Muscle layer of colon (tissue), 2 donors: ENCODE measurements at regions not wholly inside any gene's neighbourhood (a gene's known extent, or its start where the extent isn't known, plus 50 kb on each side); places are given as distances from the start of the nearest gene placed in this dataset.

Experiments
- H3K27ac ChIP-seq: one replicate; pipeline ENCODE4 v1.7.0; 2013; ENCODE audit warnings: low read depth, mild to moderate bottlenecking, low read length, moderate library complexity
- H3K27me3 ChIP-seq, 2 donors: one replicate each; pipeline ENCODE4 v1.7.0; 2013; ENCODE audit warnings: low read length in 2 of 2, mild to moderate bottlenecking in 2 of 2; ENCODE audit not compliant: insufficient read depth in 2 of 2, control insufficient read depth in 1 of 2
- H3K36me3 ChIP-seq: one replicate; pipeline ENCODE4 v1.7.0; 2013; ENCODE audit warnings: mild to moderate bottlenecking, low read length; ENCODE audit not compliant: insufficient read depth
- H3K4me1 ChIP-seq: one replicate; pipeline ENCODE4 v1.7.0; 2013; ENCODE audit warnings: mild to moderate bottlenecking, low read length; ENCODE audit not compliant: insufficient read depth
- H3K4me3 ChIP-seq, 2 donors: one replicate each; pipeline ENCODE4 v1.7.0; 2013; ENCODE audit warnings: low read length in 2 of 2, low read depth in 1 of 2, mild to moderate bottlenecking in 1 of 2, moderate library complexity in 1 of 2
- H3K9ac ChIP-seq: one replicate; pipeline ENCODE4 v1.7.0; 2013; ENCODE audit warnings: low read length
- H3K9me3 ChIP-seq: one replicate; pipeline ENCODE4 v1.7.0; 2013; ENCODE audit warnings: mild to moderate bottlenecking, low read length
- donor health status: abdominal sarcoma.
- donor health status: Adenocarcinoma of cecum.

GRCh38 chr2:52222128-52222527 is 1190.2 kb upstream of the NRXN1 start:
- no peaks in the 10 kb centered on the region for H3K27me3 ChIP-seq
- no peak overlapping the region for H3K4me3 ChIP-seq
- no peak overlapping the region for H3K9ac ChIP-seq
- H3K27ac ChIP-seq: no peak overlapping the region
- H3K9me3 ChIP-seq: no peaks in the 10 kb centered on the region
- no peaks in the 10 kb centered on the region for H3K36me3 ChIP-seq
- no peaks in the 10 kb centered on the region for H3K4me1 ChIP-seq

- Histone ChIP-seq H3K27me3 (no peaks in the 10 kb centered on the region), H3K36me3 (no peaks in the 10 kb centered on the region), H3K9ac (no peak overlapping the region), H3K4me1 (no peaks in the 10 kb centered on the region), H3K4me3 (no peak overlapping the region), H3K9me3 (no peaks in the 10 kb centered on the region), H3K27ac (no peak overlapping the region)
Observed at GRCh38 chr2:52220393-52220792, 1188.5 kb upstream of the NRXN1 start.

GRCh38 chr2:52210611-52211010 is 1178.7 kb upstream of the NRXN1 start:
- no peaks in the 10 kb centered on the region for H3K27me3 ChIP-seq
- H3K4me1 ChIP-seq: no peaks in the 10 kb centered on the region
- H3K9me3 ChIP-seq: no peaks in the 10 kb centered on the region
- H3K27ac ChIP-seq: no peak overlapping the region
- H3K36me3 ChIP-seq: no peaks in the 10 kb centered on the region
- H3K4me3 ChIP-seq: no peak overlapping the region
- no peak overlapping the region for H3K9ac ChIP-seq

GRCh38 chr2:52210161-52210560 is 1178.2 kb upstream of the NRXN1 start:
- H3K4me3 ChIP-seq: no peak overlapping the region
- no peak overlapping the region for H3K9ac ChIP-seq
- no peaks in the 10 kb centered on the region for H3K9me3 ChIP-seq
- no peaks in the 10 kb centered on the region for H3K27me3 ChIP-seq
- H3K4me1 ChIP-seq: no peaks in the 10 kb centered on the region
- H3K27ac ChIP-seq: no peak overlapping the region
- H3K36me3 ChIP-seq: no peaks in the 10 kb centered on the region

GRCh38 chr2:52194342-52194741 is 1162.4 kb upstream of the NRXN1 start:
- Histone ChIP-seq H3K27me3 (no peaks in the 10 kb centered on the region), H3K4me1 (no peaks in the 10 kb centered on the region), H3K9me3 (no peaks in the 10 kb centered on the region), H3K27ac (no peak overlapping the region), H3K9ac (no peak overlapping the region), H3K4me3 (no peak overlapping the region), H3K36me3 (no peaks in the 10 kb centered on the region)

GRCh38 chr2:52193804-52194203 is 1161.9 kb upstream of the NRXN1 start:
- H3K9me3 ChIP-seq: no peaks in the 10 kb centered on the region
- H3K4me1 ChIP-seq: no peaks in the 10 kb centered on the region
- no peak overlapping the region for H3K9ac ChIP-seq
- no peaks in the 10 kb centered on the region for H3K36me3 ChIP-seq
- H3K4me3 ChIP-seq: no peak overlapping the region
- no peaks in the 10 kb centered on the region for H3K27me3 ChIP-seq
- no peak overlapping the region for H3K27ac ChIP-seq

- no peaks in the 10 kb centered on the region for H3K36me3 ChIP-seq
- no peak overlapping the region for H3K27ac ChIP-seq
- no peaks in the 10 kb centered on the region for H3K4me1 ChIP-seq
- H3K4me3 ChIP-seq: no peak overlapping the region
- H3K9me3 ChIP-seq: no peaks in the 10 kb centered on the region
- no peak overlapping the region for H3K9ac ChIP-seq
- no peaks in the 10 kb centered on the region for H3K27me3 ChIP-seq
Observed at GRCh38 chr2:52192656-52193055, 1160.7 kb upstream of the NRXN1 start.

GRCh38 chr2:52181080-52181479 is 1149.1 kb upstream of the NRXN1 start:
- H3K27ac ChIP-seq: no peak overlapping the region
- H3K9me3 ChIP-seq: no peaks in the 10 kb centered on the region
- H3K9ac ChIP-seq: no peak overlapping the region
- no peaks in the 10 kb centered on the region for H3K4me1 ChIP-seq
- no peak overlapping the region for H3K4me3 ChIP-seq
- no peaks in the 10 kb centered on the region for H3K27me3 ChIP-seq
- no peaks in the 10 kb centered on the region for H3K36me3 ChIP-seq

- H3K9ac ChIP-seq: no peak overlapping the region
- H3K4me3 ChIP-seq: no peak overlapping the region
- H3K4me1 ChIP-seq: no peaks in the 10 kb centered on the region
- H3K27me3 ChIP-seq: no peaks in the 10 kb centered on the region
- H3K9me3 ChIP-seq: no peaks in the 10 kb centered on the region
- H3K27ac ChIP-seq: no peak overlapping the region
- H3K36me3 ChIP-seq: no peaks in the 10 kb centered on the region
Observed at GRCh38 chr2:52178845-52179244, 1146.9 kb upstream of the NRXN1 start.

GRCh38 chr2:52145005-52145404 is 1113.1 kb upstream of the NRXN1 start:
- H3K9me3 ChIP-seq: no peaks in the 10 kb centered on the region

GRCh38 chr2:52144590-52144989 is 1112.7 kb upstream of the NRXN1 start:
- Histone ChIP-seq H3K27ac (no peak overlapping the region), H3K36me3 (no peaks in the 10 kb centered on the region), H3K27me3 (no peaks in the 10 kb centered on the region), H3K4me3 (no peak overlapping the region), H3K9ac (no peak overlapping the region), H3K9me3 (no peaks in the 10 kb centered on the region), H3K4me1 (no peaks in the 10 kb centered on the region)

More at GRCh38 chr2:52145005-52145404, 1113.1 kb upstream of the NRXN1 start:
- Histone ChIP-seq H3K27ac (no peak overlapping the region), H3K4me3 (no peak overlapping the region), H3K9ac (no peak overlapping the region), H3K27me3 (no peaks in the 10 kb centered on the region), H3K4me1 (no peaks in the 10 kb centered on the region), H3K36me3 (no peaks in the 10 kb centered on the region)

- no peaks in the 10 kb centered on the region for H3K27me3 ChIP-seq
- no peaks in the 10 kb centered on the region for H3K4me1 ChIP-seq
- H3K27ac ChIP-seq: no peak overlapping the region
- no peak overlapping the region for H3K9ac ChIP-seq
- no peaks in the 10 kb centered on the region for H3K36me3 ChIP-seq
- H3K4me3 ChIP-seq: no peak overlapping the region
- H3K9me3 ChIP-seq: no peaks in the 10 kb centered on the region
Observed at GRCh38 chr2:52141076-52141475, 1109.1 kb upstream of the NRXN1 start.
